ENCODE measurements at regions not wholly inside any gene's neighbourhood (a gene's known extent, or its start where the extent isn't known, plus 50 kb on each side); places are given as distances from the start of the nearest gene placed in this dataset.
"Not testable (repeated sequence)": the region's sequence is repeated elsewhere in the genome, so short reads cannot be mapped to it uniquely, and the experiment has no call there.

DNA sequence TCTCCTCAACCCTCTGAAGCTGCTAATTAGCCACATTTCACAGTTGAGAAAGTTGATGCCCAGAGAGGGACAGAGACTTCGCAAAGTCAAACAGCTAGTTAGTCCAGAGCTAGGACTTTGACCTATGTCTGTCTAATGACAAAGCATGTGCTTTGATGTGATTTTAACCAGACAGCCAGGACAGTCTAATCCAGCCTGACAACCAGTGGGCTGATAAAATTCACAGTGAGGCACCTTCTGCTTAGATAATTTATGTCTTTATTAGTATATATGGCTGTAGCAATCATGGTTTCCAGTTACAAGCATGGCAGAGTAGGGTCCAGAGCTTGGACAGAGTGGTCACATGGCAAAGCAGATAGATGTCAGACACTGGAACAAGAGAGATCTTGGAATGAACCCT, 133.6 kb upstream of the C1QTNF7 start:
- DNase-seq (ENCODE audit: low read depth) = no peak

DNA sequence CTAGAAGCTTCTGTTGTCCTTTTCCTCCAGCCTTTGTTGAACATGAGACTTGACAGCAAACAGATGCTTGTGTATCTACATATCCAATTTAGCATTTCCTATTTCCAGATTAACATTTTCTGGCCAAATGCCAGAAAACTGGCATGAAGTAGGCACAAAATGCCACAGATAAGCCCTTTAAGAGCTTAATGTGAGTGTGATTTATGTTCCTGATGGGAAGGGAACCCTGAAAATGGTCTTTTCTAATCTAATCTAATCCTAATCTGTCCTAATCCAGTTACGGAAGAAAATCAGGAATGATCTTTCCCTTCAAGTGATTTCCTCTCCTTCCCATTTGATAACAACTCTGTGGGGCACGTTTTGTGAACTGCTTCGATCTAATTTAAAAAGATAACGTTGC, 133.0 kb upstream of the C1QTNF7 start:
- DNase-seq (ENCODE audit: low read depth) = no peak

DNA sequence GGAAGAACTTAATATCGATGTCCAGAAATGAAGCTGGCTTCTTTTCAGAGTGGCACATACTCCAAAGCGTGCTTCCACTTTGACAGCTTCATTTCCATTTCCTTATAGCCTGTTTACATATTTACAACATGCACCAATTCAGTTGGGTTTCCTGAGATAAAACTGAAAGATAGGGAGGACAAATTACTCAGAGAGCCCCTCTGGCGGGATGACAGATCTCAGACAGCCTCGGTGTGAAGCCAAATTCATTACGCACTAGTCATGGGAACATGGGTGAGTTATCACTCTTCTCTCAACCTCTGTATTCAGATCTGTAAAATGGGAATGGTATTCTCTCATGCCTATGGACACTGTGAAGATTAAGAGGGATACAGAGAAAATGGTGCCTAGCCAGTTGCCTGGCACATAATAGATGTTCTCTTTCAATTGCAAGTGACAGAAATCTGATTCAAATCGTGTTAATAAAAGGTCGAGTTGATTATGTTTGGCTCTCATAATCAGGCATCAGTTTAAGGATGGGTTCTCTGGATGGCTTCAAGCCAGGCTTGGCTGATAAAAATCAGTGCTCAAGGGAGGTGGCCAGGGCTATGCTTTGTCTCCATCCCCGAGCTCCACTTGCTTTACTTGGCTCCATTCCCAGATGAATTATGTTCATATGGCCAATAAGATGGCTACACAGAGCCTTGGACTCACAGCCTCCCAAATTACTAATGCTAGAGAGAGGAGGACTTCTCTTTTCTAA, 132.2 kb upstream of the C1QTNF7 start:
- DNase-seq (ENCODE audit: low read depth) = no peak

DNA sequence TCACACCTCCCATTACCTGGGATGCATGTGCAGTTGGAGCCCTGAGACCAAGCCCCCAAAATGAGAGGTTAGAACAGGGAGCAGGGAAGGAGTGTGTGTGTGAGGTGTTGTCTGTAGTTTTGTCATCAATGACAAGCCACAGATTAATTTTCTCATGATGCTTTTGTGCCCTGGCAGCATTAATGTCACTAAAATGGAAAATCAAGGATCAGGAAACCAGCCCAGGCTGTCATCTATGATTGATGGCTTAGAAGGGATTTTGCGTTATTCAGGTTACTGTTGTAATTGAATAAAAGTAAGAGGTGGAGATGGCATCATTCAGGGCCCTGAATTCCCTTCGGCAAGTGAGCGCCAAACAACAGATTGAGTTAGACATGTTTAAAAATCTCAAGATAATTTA, 130.5 kb upstream of the C1QTNF7 start:
- DNase-seq (ENCODE audit: low read depth) = no peak

DNA sequence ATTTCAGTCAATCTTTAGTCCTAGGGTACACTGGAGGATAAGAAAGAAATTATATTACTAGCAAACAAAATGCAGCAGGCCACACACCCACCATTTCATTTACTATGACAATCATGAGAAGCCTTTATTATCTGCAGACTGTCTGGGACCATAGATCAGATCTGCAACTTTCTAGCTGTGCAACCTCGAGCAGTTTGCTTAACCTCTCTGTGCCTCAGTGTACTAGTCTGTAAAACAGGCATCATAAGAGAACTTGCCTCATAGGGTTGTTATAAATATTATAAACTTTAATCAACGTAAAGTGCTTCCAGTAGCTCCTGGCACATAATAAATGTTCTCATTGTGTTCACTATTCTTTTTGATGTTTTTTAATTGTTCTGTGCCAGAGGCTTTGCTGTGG, 128.2 kb upstream of the C1QTNF7 start:
- DNase-seq (ENCODE audit: low read depth) = no peak

DNA sequence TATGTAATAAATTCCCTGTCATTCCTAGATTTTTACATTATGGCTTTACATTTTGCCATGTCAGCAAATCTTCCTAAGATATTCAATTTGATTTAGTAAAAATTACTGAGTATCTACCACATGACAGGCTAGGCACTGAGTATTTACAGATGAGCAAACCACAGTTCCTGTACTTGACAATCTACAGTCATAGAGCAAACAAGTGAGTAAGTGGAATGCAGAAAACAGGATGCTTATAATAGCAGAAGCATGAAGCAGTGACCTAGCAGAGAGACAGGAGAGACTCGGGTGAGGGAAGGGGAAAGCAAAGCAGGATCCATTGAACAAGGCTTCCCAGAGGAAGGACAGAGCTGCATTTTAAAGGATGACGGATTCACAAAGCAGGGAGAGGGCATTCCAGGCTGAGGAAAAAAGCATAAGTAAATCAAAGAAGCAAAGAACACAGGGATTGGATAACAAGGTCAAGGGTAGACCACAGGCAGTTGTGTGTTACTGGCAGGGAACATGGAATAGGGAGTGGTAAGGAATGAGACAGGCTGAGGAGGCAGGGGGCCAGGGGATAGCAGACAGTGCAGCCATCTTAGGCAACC, 124.7 kb upstream of the C1QTNF7 start:
- DNase-seq (ENCODE audit: low read depth) = no peak

DNA sequence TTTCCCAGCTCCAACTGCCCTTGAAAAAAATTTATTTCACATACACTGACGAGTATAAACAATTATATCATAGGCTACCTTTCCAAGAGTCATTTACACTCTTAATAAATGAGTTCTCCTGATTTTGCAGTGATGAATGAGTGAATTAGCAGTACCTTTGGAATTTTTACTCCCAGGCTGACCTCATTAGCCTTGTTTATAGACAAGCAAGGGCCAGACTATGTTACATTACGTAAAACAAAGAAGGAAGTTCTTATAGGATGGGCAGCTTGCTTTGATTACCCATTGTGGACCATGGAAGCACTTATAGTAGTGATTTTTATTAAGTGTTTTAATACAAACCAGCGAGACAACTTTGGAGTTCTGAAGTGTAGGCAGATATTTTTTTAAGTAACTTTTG, 112.9 kb upstream of the C1QTNF7 start:
- no peak for DNase-seq (ENCODE audit: low read depth)

DNA sequence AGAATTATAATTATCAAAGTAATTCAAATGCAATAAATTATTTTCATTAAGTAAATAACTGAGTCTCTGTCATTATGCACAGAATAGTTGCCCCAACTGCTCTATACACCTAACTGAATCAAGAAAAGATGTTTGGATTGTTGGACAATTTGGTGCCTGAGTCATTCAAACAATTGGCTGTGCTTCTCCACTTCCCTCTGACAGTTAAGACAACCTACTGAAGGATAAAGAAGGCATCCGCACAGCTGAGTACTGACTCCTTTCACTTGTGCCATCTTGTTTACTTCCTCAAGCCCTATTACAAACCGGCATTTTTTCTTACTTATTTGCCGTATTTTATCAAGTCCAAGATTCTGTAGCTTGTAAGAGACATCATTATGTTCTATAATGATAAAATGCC, 110.6 kb upstream of the C1QTNF7 start:
- no peak for DNase-seq (ENCODE audit: low read depth)

DNA sequence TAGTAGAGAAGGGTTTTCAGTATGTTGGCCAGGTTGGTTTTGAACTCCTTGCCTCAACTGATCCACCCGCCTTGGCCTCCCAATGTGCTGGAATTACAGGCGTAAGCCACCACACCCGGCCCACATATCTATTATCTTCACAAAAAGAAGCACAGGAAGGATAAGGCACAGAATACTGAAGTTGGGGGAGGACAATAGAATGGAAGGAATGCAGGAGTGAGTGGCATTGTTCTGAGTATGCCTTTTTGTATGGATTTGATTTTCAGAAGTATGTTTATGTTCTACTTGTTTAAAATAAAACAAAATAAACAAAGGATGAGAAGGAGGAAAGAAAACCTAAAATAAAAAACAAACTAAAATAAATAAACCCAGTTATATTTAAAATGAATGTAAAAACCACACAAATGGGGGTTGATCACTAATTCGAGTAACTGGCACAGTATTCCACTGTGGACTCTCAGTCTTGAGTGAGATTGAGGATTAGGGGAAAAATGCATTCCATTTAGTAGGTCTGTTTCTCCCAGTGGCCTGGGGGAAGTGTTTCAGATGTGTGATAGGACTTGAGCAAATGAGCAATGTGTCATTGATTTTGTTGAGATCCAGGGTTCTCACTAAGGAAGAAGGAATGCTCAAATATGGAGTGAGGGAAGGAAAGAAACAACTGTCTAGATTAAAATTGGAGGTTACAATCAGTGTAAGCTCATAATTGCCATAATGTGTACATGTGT, 109.0 kb upstream of the C1QTNF7 start:
- no peak for DNase-seq (ENCODE audit: low read depth)

DNA sequence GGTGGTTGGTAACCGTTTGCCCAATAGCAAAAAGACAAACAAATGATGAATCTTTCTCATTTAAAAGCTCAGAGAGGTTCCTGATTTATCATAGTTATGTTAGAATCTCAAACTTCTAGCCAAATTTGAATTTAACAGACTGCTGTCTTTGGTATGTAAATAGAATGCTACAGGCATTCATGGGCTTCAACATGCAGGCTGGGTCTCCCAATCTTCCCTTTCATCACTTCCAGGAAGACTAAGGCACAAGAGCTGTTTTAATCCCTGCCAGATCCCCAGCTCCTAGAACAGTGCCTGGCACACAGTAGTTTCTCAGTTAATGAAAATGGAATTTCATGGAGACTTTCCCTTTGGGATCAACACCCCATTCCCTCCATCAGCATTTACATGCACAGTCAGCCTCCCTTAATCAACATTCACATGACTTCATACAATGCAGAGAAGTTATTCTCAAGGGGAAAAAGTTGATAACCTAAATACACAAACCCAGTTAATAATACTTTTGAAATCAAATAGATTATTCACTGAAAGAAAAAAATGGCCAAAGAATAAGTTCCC, 107.6 kb upstream of the C1QTNF7 start:
- DNase-seq (ENCODE audit: low read depth) = no peak

DNA sequence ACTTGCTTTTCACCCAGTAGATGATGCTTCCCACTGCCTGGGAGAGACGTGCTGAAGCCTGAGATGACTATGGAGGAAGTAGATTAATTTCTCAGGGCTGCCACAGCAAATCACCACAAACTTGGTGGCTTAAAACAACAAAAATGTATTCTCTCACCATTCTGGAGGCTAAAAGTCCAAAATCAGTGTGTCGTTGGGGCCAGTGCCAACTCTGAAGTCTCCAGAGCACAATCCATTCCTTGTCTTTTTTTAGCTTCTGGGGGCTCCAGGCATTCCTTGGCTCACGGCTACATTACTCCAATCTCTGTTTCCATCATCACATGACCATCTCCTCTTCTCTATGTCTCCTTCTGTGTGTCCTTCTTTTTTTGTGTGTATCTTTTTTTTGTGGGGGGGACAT, 105.8 kb upstream of the C1QTNF7 start:
- DNase-seq (ENCODE audit: low read depth) = no peak

DNA sequence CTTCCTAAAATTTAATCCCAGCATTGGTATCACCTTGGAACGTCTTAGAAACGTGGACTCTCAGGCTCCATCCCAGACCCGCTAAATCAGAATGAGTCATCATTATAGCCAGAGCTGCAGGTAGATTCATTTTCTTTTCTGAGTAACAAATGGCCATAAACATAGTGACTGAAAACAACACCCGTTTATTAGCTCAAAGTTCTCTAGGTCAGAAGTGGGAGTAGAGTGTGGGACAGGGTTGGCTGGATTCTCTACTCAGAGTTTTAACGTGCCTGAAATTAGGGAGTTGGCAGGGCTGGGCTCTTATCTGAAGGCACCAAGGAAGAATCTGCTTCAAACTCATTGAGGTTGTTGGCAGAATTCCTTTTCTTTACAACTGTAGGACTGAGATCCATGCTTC, 101.8 kb upstream of the C1QTNF7 start:
- no peak for DNase-seq (ENCODE audit: low read depth)

DNA sequence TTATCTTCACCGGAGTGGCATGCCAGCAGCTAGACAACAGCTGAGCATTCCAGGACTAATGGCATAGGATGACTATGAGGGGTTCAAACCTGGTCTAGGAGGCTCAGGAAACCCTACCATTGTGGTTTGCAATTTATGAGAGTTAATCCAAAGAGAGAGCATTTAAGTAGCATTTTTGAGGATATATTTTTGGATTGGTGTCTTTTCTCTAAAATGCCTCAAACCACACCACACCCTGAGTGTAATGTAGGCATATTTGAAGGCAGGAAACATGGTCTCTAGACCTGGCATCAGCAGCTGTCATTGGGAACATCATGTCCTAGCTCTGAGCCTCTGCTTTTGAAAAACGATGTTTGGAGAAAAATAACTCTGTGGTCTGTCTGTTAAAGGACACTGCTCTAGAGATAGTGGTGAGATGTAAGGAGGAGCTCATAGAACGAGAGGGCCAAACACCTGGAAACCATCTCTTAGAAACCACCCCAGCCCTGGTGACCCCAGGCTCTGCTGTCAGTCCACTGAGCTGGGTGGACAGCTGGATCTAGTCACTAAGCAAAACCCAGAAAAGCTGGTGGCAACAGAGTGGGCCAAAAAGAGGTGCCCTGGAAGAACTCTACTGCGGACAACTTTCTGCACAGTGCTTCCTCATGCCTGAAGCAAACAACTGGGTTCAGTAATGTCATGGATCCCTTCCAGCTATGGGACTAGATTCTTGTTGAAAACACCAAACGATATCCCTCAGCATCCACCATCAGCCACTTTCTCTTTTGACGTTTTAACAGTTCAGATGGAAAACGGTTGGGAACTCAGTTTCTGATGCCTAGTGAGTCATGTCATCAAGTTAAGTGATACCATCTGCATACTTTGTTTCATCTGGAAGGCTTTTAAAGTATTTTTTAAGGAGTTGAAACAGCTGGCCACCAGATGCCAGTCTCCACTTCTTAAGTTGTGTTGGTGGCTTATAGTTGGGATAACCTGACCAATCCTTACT, 100.2 kb upstream of the C1QTNF7 start:
- no peak for DNase-seq (ENCODE audit: low read depth)

DNA sequence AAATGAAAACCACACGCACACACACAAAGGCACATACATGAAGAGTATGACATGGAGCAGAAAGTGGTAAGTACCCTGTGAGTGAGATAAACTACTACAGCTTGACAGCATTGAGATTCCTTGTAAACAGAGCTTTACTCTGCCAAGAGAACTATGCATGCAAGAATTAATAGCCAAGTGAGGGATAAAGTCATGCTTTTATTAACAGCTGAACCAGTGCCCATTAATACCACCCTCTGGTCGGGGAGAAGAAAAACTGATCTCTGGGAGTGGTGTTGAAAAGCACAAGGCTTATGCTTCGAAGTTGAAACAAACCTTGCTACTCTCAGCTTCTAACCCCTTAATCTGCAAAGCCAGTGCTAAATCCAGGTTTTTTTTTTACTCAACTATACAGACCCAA, 95.9 kb upstream of the C1QTNF7 start:
- no peak for DNase-seq (ENCODE audit: low read depth)

DNA sequence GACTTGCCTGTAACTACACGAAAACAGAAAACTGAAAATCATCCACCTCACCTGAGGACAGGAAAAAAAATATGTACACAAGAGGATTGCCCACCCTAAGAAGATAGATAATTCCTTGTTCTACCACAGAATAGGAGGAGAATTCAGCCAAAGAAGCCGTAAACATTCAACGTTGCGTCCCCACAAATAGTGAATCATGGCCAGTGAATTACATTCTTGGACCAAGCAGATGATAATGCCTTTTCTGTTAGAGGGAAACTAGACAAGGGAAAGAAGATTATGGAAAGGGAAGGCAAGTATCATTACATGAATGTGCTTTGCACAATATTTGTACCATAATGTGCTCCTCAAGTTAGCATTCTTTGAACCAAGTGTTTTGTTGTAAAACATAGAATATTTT, 95.5 kb upstream of the C1QTNF7 start:
- DNase-seq (ENCODE audit: low read depth) = no peak

DNA sequence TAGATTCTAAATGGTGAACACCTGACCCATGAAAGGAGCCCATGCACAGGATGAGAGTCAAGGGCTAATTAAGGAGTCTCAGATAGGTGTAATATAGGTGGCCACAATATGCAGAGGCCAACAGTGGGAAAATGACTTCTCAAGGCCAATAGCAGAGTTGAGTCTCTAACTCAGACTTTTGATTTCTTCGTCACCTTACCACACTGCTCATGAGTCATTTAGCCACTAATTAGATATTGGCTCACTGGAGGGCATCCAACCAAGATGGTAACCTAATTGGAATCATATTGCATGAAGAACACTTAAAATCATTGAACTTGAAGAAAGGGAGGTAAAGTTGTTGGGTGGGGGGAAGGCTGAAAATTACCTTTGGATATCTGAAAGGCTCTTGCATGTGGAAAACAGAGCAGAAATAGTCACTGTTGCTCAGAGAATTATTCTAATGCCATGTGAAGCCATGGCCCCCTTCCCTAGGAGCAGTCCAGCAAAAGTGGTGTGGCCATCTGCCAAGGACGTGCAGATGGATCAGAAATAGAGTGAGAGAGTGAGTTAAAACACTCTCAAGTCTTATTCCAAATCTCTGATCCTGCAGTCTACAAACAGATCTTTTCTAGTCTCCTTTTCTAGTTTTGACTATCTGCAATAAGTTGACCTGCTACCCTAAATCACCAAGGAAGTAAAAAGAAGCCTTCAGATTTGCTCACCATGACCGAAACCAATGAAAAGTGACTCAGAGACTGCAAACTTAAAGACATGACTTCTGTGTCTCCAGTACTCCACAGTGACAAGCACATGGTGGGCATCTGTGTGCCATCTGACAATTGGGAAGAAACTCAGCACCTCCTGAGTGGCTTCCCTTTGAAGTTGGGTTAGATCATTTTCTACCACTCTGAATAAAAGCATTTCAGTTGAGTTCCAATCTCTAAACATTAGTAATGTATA, 93.9 kb upstream of the C1QTNF7 start:
- DNase-seq (ENCODE audit: low read depth) = no peak

DNA sequence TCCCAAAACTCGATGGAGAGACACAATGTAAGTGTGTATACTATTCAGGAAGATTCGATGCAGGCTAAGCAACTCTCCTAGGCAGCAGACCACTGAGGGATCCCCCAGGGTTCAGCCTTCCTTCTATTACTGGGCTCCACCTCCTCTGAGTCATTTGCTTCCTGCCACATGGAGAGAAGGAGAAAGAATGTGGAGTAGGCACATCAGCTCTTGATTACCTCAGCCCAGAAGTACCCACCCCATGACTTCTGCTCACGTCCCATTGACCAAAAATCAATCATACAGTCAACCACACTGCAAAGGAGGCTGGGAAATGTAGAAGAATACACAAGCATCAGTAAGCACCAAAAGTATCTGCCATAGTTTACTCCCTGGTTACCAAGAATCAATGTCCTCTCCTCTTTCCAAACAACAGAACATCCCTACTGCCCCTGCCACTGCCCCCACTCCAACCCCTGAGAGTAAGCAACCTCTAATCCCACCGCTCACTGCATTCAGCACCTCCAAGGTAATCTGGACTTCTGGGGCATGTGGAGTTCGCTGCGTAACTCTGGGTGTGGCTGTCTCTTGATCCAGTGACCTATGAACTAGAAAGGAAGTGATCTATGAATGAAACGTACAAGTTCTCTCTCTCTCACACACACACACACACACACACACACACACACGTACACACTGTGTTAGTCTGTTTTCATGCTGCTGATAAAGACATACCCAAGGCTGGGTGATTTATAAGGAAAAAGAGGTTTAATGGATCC, 91.2 kb upstream of the C1QTNF7 start:
- DNase-seq (ENCODE audit: low read depth) = no peak

DNA sequence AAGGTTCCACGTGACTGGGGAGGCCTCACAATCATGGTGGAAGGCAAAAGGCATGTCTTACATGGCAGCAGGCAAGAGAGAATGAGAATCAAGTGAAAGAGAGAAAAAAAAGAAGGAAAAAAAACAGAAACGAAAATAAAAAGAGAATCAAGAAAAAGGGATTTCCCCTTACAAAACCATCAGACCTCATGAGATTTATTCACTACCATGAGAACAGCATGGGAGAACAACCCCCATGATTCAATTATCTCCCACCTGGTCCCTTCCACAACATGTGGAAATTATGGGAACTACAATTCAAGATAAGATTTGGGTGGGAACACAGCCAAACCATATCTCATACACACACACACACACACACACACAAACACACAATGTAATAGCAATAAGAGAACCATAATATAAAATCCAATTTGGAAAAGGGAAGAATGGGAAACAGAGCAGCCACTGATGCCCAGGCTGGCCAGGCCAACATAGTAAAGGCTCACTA, 90.6 kb upstream of the C1QTNF7 start:
- DNase-seq (ENCODE audit: low read depth) = not testable (repeated sequence)

DNA sequence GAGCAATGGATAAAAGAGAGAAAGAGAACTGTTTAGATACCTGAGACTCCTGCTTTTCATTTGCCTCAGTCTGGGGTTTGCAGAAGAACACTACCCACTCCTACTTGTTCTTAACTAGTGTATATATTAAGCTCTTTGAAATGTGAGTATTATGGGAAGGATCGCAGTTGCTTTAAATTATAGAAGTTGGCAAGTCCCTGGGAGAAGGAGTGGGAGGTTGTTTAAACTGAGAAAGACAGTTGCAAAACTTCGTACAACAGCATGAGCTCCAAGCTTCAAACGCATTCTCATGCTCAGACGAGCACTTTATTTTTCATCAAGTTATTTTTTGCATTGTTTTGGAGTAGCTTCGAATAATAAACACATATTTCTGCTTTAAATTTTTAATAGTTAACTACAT, 88.1 kb upstream of the C1QTNF7 start:
- DNase-seq (ENCODE audit: low read depth) = no peak

DNA sequence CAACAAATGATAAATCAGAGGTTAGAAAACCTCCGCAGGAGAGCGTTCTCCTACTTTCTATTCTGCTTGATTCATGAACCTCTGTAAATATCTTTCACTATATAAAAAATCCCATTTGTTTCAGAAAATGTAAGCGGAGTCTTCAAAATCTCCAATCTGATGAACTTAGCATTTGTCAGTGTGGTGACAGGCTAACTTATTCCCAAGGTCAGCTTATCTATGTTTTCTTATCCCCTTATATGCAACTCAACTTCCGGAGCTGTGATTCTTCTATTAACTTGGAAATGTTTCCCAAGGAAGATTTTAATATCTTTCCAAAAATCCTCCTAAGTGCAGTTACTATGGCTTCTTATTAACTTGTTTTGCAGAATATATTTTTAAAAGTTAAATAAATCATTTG, 87.5 kb upstream of the C1QTNF7 start:
- no peak for DNase-seq (ENCODE audit: low read depth)
